ENCODE measurements at regions not wholly inside any gene's neighbourhood (a gene's known extent, or its start where the extent isn't known, plus 50 kb on each side); places are given as distances from the start of the nearest gene placed in this dataset.

DNA sequence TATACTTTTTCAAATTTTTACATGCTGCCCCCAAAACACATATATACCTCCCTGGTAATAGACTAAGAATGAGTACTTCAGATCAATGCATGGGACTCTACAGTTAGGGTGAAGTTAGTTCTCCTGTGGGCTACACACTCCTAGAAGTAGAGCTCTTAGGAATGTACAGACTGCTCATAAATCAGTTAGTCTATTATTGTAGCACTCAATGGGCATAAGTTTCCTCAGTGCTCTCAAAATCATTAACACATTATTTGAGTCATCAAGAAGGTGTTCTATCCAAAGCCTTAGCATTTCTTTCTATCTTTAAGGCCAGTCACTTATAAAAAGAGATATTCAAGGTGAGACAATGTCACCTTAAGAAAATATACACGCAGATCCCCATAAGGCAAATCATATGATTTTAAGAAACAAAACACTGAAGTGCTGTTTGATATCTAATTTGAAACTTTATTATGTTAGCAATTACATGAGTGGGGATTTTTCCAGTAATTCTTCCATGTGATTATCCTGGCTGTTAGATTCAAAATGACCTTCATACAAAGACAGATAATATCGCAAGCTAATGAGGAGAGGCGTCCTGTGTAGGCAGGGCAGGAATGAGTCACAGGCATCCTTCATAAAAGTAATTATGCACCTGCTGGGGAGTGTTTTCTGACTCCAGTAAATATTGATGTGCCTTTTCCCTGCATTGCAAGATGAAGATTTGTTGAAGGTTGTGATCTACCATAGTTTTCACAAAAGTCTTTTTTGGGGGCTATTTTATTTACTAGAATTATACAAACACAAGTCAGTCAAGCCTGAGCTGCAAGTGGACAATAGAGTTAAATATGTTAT is 167.2 kb upstream of the ATP1B1 start:
- no peak for TF ChIP-seq POLR2A (IDR thresholded peaks at IDR 0.05)
- TF ChIP-seq, protein P1, sequence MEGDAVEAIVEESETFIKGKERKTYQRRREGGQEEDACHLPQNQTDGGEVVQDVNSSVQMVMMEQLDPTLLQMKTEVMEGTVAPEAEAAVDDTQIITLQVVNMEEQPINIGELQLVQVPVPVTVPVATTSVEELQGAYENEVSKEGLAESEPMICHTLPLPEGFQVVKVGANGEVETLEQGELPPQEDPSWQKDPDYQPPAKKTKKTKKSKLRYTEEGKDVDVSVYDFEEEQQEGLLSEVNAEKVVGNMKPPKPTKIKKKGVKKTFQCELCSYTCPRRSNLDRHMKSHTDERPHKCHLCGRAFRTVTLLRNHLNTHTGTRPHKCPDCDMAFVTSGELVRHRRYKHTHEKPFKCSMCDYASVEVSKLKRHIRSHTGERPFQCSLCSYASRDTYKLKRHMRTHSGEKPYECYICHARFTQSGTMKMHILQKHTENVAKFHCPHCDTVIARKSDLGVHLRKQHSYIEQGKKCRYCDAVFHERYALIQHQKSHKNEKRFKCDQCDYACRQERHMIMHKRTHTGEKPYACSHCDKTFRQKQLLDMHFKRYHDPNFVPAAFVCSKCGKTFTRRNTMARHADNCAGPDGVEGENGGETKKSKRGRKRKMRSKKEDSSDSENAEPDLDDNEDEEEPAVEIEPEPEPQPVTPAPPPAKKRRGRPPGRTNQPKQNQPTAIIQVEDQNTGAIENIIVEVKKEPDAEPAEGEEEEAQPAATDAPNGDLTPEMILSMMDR (IDR thresholded peaks at IDR 0.05), result no peak

Measured in transverse colon (tissue), 3 donors.